Activated CD8-positive, alpha-beta memory T cell treated with anti-CD3 and anti-CD28 coated beads for 36 hours (primary cell): ENCODE measurements at regions not wholly inside any gene's neighbourhood (a gene's known extent, or its start where the extent isn't known, plus 50 kb on each side); places are given as distances from the start of the nearest gene placed in this dataset.
"Not testable (repeated sequence)": the region's sequence is repeated elsewhere in the genome, so short reads cannot be mapped to it uniquely, and the experiment has no call there.

Source experiments
- CTCF ChIA-PET: fragments of 350-600 bp; sonication (Branson Sonifier 250); formaldehyde crosslinking; loops from one replicate; lab custom pipeline; 2021; ENCODE audit warnings: antibody characterized with exemption; lab: Charles Lee
- POLR2A ChIA-PET: fragments of 350-600 bp; sonication (Branson Sonifier 250); formaldehyde crosslinking; loops from one replicate; lab custom pipeline; 2021; ENCODE audit warnings: antibody characterized with exemption; lab: Charles Lee

GRCh38 chr6:145544041-145544440, 191.3 kb downstream of the EPM2A start:
- ChIA-PET CTCF (no interaction called here), POLR2A (no interaction called here)

- ChIA-PET POLR2A (no interaction called here), CTCF (no interaction called here)
Measured at GRCh38 chr6:145544514-145544913, 190.8 kb downstream of the EPM2A start.

- ChIA-PET CTCF (no interaction called here), POLR2A (no interaction called here)
Measured at GRCh38 chr6:145546265-145546664, 189.1 kb downstream of the EPM2A start.

GRCh38 chr6:145547594-145548335, 187.6 kb downstream of the EPM2A start:
- POLR2A ChIA-PET, result no interaction called here
- CTCF ChIA-PET, result no interaction called here

GRCh38 chr6:145548933-145549648, 186.2 kb downstream of the EPM2A start:
- CTCF ChIA-PET, result no interaction called here

GRCh38 chr6:145551164-145551563, 184.2 kb downstream of the EPM2A start:
- CTCF ChIA-PET, result no interaction called here
- POLR2A ChIA-PET, result no interaction called here

More at GRCh38 chr6:145548933-145549648, 186.2 kb downstream of the EPM2A start:
- POLR2A ChIA-PET, result no interaction called here

GRCh38 chr6:145555084-145555483, 180.2 kb downstream of the EPM2A start:
- ChIA-PET POLR2A (no interaction called here), CTCF (no interaction called here)

GRCh38 chr6:145557474-145557873, 177.8 kb downstream of the EPM2A start:
- POLR2A ChIA-PET, result no interaction called here
- CTCF ChIA-PET, result no interaction called here

- ChIA-PET POLR2A (no interaction called here), CTCF (no interaction called here)
Measured at GRCh38 chr6:145559836-145560235, 175.5 kb downstream of the EPM2A start.

- ChIA-PET CTCF (no interaction called here), POLR2A (no interaction called here)
Measured at GRCh38 chr6:145561095-145562072, 173.9 kb downstream of the EPM2A start.

GRCh38 chr6:145562771-145563615, 172.3 kb downstream of the EPM2A start:
- CTCF ChIA-PET, result no interaction called here
- POLR2A ChIA-PET, result no interaction called here

GRCh38 chr6:145564553-145564952, 170.8 kb downstream of the EPM2A start:
- CTCF ChIA-PET, result no interaction called here
- POLR2A ChIA-PET, result no interaction called here

- ChIA-PET POLR2A (no interaction called here), CTCF (no interaction called here)
Measured at GRCh38 chr6:145567684-145568252, 167.6 kb downstream of the EPM2A start.

- POLR2A ChIA-PET, result no interaction called here
- CTCF ChIA-PET, result no interaction called here
Measured at GRCh38 chr6:145569140-145569539, 166.2 kb downstream of the EPM2A start.

- CTCF ChIA-PET, POLR2A ChIA-PET: not testable (repeated sequence)
Measured at GRCh38 chr6:145570336-145570735, 165.0 kb downstream of the EPM2A start.

GRCh38 chr6:145574269-145574668, 161.1 kb downstream of the EPM2A start:
- POLR2A ChIA-PET, result interaction anchor here (0.7 kb wide), 1 partner anchor 16 kb away, joined by 3 read pairs; no protein-coding TSS in a partner anchor
- CTCF ChIA-PET, result not testable (repeated sequence)
